Neural progenitor cell (in vitro differentiated cells): ENCODE measurements at regions not wholly inside any gene's neighbourhood (a gene's known extent, or its start where the extent isn't known, plus 50 kb on each side); places are given as distances from the start of the nearest gene placed in this dataset.
"Not testable (repeated sequence)": the region's sequence is repeated elsewhere in the genome, so short reads cannot be mapped to it uniquely, and the experiment has no call there.

Experiments
- DNase-seq: peaks from one replicate; pipeline ENCODE4 v3.0.0-alpha.2; 2016; ENCODE audit warnings: low spot score
- H2AFZ ChIP-seq: fragments of 200-600 bp; sonication (generic); replicated peaks from 2 replicates; pipeline ENCODE4 v1.6.1; 2016; ENCODE audit warnings: antibody characterized with exemption
- H3F3A ChIP-seq: fragments of 200-600 bp; sonication (generic); 2 replicates; pipeline ENCODE4 v1.6.1; 2016; ENCODE audit warnings: antibody characterized with exemption, low read depth
- H3K27ac ChIP-seq: fragments of 200-600 bp; sonication (generic); 2 replicates; pipeline ENCODE4 v1.5.1; 2016; ENCODE audit warnings: mild to moderate bottlenecking
- H3K27me3 ChIP-seq: fragments of 200-600 bp; sonication (generic); 2 replicates; pipeline ENCODE4 v1.6.1; 2016; ENCODE audit warnings: mild to moderate bottlenecking, moderate library complexity
- H3K36me3 ChIP-seq: fragments of 200-600 bp; sonication (generic); 2 replicates; pipeline ENCODE4 v1.5.1; 2016
- H3K4me1 ChIP-seq: fragments of 200-600 bp; sonication (generic); 2 replicates; pipeline ENCODE4 v1.6.1; 2016; ENCODE audit warnings: mixed run types
- H3K4me2 ChIP-seq: fragments of 200-600 bp; sonication (generic); 2 replicates; pipeline ENCODE4 v1.6.1; 2016
- H3K4me3 ChIP-seq: fragments of 200-600 bp; sonication (generic); 2 replicates; pipeline ENCODE4 v1.5.1; 2016
- H3K79me2 ChIP-seq: fragments of 200-600 bp; sonication (generic); 2 replicates; pipeline ENCODE4 v1.6.1; 2016; ENCODE audit warnings: low read depth
- H3K9ac ChIP-seq: fragments of 200-600 bp; sonication (generic); 2 replicates; pipeline ENCODE4 v1.6.1; 2016
- H3K9me3 ChIP-seq: fragments of 200-600 bp; sonication (generic); 2 replicates; pipeline ENCODE4 v1.5.1; 2016; ENCODE audit warnings: low read depth
- H4K20me1 ChIP-seq: fragments of 200-600 bp; sonication (generic); 2 replicates; pipeline ENCODE4 v1.6.1; 2016; ENCODE audit warnings: low read depth
- H3K27ac Mint-ChIP-seq: 3 replicates; pipeline ENCODE4 v1.8.0; 2021; ENCODE audit warnings: mixed read lengths
- H3K27me3 Mint-ChIP-seq: 2 replicates; pipeline ENCODE4 v1.8.0; 2022; ENCODE audit warnings: low read depth, mild to moderate bottlenecking, inconsistent platforms, moderate library complexity, mixed read lengths; ENCODE audit not compliant: insufficient read depth
- H3K36me3 Mint-ChIP-seq: 3 replicates; pipeline ENCODE4 v1.8.0; 2021; ENCODE audit warnings: mixed read lengths
- H3K4me1 Mint-ChIP-seq: 3 replicates; pipeline ENCODE4 v1.8.0; 2021; ENCODE audit warnings: mixed read lengths
- H3K4me3 Mint-ChIP-seq: 3 replicates; pipeline ENCODE4 v1.8.0; 2021; ENCODE audit warnings: mild to moderate bottlenecking, moderate library complexity, mixed read lengths
- H3K9me3 Mint-ChIP-seq: 3 replicates; pipeline ENCODE4 v1.8.0; 2020; ENCODE audit warnings: mixed read lengths
- CTCF ChIP-seq: fragments of 200-600 bp; sonication (generic); IDR thresholded peaks from 2 replicates; pipeline ENCODE4 v1.5.1; 2017; ENCODE audit warnings: antibody characterized with exemption, mild to moderate bottlenecking
- EZH2 ChIP-seq: fragments of 200-600 bp; sonication (generic); IDR thresholded peaks from 2 replicates; pipeline ENCODE4 v1.6.1; 2017; ENCODE audit warnings: antibody characterized with exemption, mild to moderate bottlenecking, moderate library complexity
- EZH2phosphoT487 ChIP-seq: fragments of 200-600 bp; sonication (generic); IDR thresholded peaks from 2 replicates; pipeline ENCODE4 v1.6.1; 2017; ENCODE audit warnings: antibody characterized with exemption

- H3K9ac ChIP-seq: no peak overlapping the region
- no peaks in the 10 kb centered on the region for H3K36me3 ChIP-seq
- Mint-ChIP-seq H3K27ac (no peak overlapping the region), H3K36me3 (no peaks in the 10 kb centered on the region), H3K4me1 (no peaks in the 10 kb centered on the region), H3K27me3 (no peaks in the 10 kb centered on the region), H3K4me3 (no peak overlapping the region), H3K9me3 (peaks cover 10% of the 10 kb centered on the region)
- no peak for DNase-seq
- H3K4me3 ChIP-seq: no peak overlapping the region
- TF ChIP-seq EZH2phosphoT487: no peak
- TF ChIP-seq EZH2: no peak
- no peak overlapping the region for H3K27ac ChIP-seq
- H3K4me1 ChIP-seq: no peaks in the 10 kb centered on the region
- H3K9me3 ChIP-seq: peaks cover 5% of the 10 kb centered on the region
- no peaks in the 10 kb centered on the region for H4K20me1 ChIP-seq
- H3K79me2 ChIP-seq: no peaks in the 10 kb centered on the region
- H3F3A ChIP-seq: no peaks in the 10 kb centered on the region
- no peaks in the 10 kb centered on the region for H3K27me3 ChIP-seq
- H3K4me2 ChIP-seq: no peak overlapping the region
- no peak overlapping the region for H2AFZ ChIP-seq
Measured at GRCh38 chr2:198863655-198864054, 594.1 kb downstream of the SATB2 start.

- TF ChIP-seq CTCF: no peak
- Mint-ChIP-seq H3K36me3 (no peaks in the 10 kb centered on the region), H3K4me3 (no peak overlapping the region), H3K27me3 (no peaks in the 10 kb centered on the region), H3K27ac (no peak overlapping the region), H3K4me1 (no peaks in the 10 kb centered on the region), H3K9me3 (peaks cover 16% of the 10 kb centered on the region)
- Histone ChIP-seq H3K4me2 (no peak overlapping the region), H4K20me1 (no peaks in the 10 kb centered on the region), H3K9me3 (peaks cover 5% of the 10 kb centered on the region), H2AFZ (no peak overlapping the region), H3K79me2 (no peaks in the 10 kb centered on the region), H3K9ac (no peak overlapping the region), H3K4me1 (no peaks in the 10 kb centered on the region), H3K36me3 (no peaks in the 10 kb centered on the region), H3K27me3 (no peaks in the 10 kb centered on the region), H3K27ac (no peak overlapping the region), H3F3A (no peaks in the 10 kb centered on the region), H3K4me3 (no peak overlapping the region)
- DNase-seq: no peak
Measured at GRCh38 chr2:198861080-198861479, 596.7 kb downstream of the SATB2 start.

GRCh38 chr2:198857246-198857645 lies 600.5 kb downstream of the SATB2 start:
- Mint-ChIP-seq H3K36me3 (no peaks in the 10 kb centered on the region), H3K27ac (no peak overlapping the region), H3K4me3 (no peak overlapping the region), H3K9me3 (peaks cover 19% of the 10 kb centered on the region), H3K27me3 (no peaks in the 10 kb centered on the region), H3K4me1 (no peaks in the 10 kb centered on the region)
- H3K4me2 ChIP-seq: no peak overlapping the region
- no peak overlapping the region for H3K4me3 ChIP-seq
- H3K27me3 ChIP-seq: no peaks in the 10 kb centered on the region
- H3K27ac ChIP-seq: no peak overlapping the region
- no peak for TF ChIP-seq EZH2
- TF ChIP-seq CTCF: no peak
- no peak for TF ChIP-seq EZH2phosphoT487
- H2AFZ ChIP-seq: no peak overlapping the region
- no peaks in the 10 kb centered on the region for H3K79me2 ChIP-seq
- no peaks in the 10 kb centered on the region for H3K4me1 ChIP-seq
- no peaks in the 10 kb centered on the region for H3F3A ChIP-seq
- H4K20me1 ChIP-seq: no peaks in the 10 kb centered on the region
- peaks cover 5% of the 10 kb centered on the region for H3K9me3 ChIP-seq
- H3K9ac ChIP-seq: no peak overlapping the region
- no peak for DNase-seq
- no peaks in the 10 kb centered on the region for H3K36me3 ChIP-seq

GRCh38 chr2:198855746-198856145 lies 602.0 kb downstream of the SATB2 start:
- not testable (repeated sequence) for H4K20me1 ChIP-seq, H3K36me3 ChIP-seq, H3F3A ChIP-seq, H2AFZ ChIP-seq, H3K9ac ChIP-seq, H3K27me3 ChIP-seq, H3K4me1 Mint-ChIP-seq, DNase-seq, H3K4me3 Mint-ChIP-seq, H3K9me3 ChIP-seq, H3K36me3 Mint-ChIP-seq, H3K4me1 ChIP-seq, H3K4me2 ChIP-seq, H3K27ac Mint-ChIP-seq, H3K79me2 ChIP-seq, H3K4me3 ChIP-seq, H3K27ac ChIP-seq, H3K27me3 Mint-ChIP-seq
- peaks cover 19% of the 10 kb centered on the region for H3K9me3 Mint-ChIP-seq
